Liver (tissue), 3 donors: ENCODE measurements at regions not wholly inside any gene's neighbourhood (a gene's known extent, or its start where the extent isn't known, plus 50 kb on each side); places are given as distances from the start of the nearest gene placed in this dataset.

Source experiments
- RAD21 ChIP-seq, 2 donors: IDR thresholded peaks; 2 replicates each; pipeline ENCODE4 v1.6.1; 2016; ENCODE audit warnings: antibody characterized with exemption in 2 of 2, mild to moderate bottlenecking in 2 of 2
- YY1 ChIP-seq: IDR thresholded peaks from 2 replicates; pipeline ENCODE4 v1.6.1; 2016; ENCODE audit warnings: antibody characterized with exemption, mild to moderate bottlenecking
- TF ChIP-seq, protein P1 (sequence below): fragments of 150-350 bp; IDR thresholded peaks from 2 replicates; pipeline ENCODE4 v1.5.1; 2017; ENCODE audit warnings: improper control_type of control experiment, low read depth, low read length; ENCODE audit not compliant: missing input control
- TF ChIP-seq, protein P2 (sequence below): IDR thresholded peaks from 2 replicates; pipeline ENCODE4 v1.6.1; 2016; ENCODE audit warnings: antibody characterized with exemption
- donor health status: healthy.
- donor health status: healthy.

DNA sequence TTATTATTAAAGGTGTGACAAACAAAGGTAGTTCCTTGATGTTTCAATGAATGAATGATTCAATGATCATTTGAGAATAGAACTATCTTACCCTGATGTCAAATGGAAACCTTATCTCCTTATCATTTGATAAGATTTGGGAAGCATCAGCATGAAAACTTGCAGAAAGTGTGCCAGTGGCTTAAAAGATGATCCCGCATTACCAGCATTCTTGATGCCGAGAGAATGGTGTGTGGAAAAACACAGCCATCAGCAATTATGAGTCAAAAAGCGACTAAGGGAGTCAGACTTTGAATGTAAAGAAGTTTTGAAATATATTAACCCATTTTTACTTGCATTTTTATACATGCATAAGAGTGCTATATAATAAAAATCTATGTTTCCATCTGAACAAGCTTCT, 93.7 kb downstream of the MAIP1 start:
- TF ChIP-seq, protein P1, sequence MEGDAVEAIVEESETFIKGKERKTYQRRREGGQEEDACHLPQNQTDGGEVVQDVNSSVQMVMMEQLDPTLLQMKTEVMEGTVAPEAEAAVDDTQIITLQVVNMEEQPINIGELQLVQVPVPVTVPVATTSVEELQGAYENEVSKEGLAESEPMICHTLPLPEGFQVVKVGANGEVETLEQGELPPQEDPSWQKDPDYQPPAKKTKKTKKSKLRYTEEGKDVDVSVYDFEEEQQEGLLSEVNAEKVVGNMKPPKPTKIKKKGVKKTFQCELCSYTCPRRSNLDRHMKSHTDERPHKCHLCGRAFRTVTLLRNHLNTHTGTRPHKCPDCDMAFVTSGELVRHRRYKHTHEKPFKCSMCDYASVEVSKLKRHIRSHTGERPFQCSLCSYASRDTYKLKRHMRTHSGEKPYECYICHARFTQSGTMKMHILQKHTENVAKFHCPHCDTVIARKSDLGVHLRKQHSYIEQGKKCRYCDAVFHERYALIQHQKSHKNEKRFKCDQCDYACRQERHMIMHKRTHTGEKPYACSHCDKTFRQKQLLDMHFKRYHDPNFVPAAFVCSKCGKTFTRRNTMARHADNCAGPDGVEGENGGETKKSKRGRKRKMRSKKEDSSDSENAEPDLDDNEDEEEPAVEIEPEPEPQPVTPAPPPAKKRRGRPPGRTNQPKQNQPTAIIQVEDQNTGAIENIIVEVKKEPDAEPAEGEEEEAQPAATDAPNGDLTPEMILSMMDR, result no peak
- TF ChIP-seq YY1, result no peak
- no peak for TF ChIP-seq RAD21 (IDR thresholded peaks at IDR 0.05)
- TF ChIP-seq, protein P2, sequence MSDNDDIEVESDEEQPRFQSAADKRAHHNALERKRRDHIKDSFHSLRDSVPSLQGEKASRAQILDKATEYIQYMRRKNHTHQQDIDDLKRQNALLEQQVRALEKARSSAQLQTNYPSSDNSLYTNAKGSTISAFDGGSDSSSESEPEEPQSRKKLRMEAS, result no peak
